Adrenal gland (tissue), 9 donors: ENCODE measurements at regions not wholly inside any gene's neighbourhood (a gene's known extent, or its start where the extent isn't known, plus 50 kb on each side); places are given as distances from the start of the nearest gene placed in this dataset.

Source experiments
- DNase-seq, 7 donors: peaks; one replicate each; pipeline ENCODE4 v3.0.0-alpha.2; 2019 to 2020
- H3K27ac ChIP-seq, 5 donors: fragments of 200-600 bp; sonication (generic) in 4 of 5; 1 replicate in 3 of 5; 2 replicates in 2 of 5; pipeline versions ENCODE4 v1.5.1 to v1.8.0; 2016 to 2020; ENCODE audit warnings: mild to moderate bottlenecking in 1 of 5
- H3K27me3 ChIP-seq: fragments of 200-600 bp; 2 replicates; pipeline ENCODE4 v1.8.0; 2021
- H3K36me3 ChIP-seq, 2 donors: fragments of 200-600 bp; replicated peaks in 1 of 2; 1 replicate in 1 of 2; 2 replicates in 1 of 2; pipeline versions ENCODE4 v1.5.1 to v1.8.0; 2018 to 2022
- H3K4me1 ChIP-seq, 2 donors: fragments of 200-600 bp; replicated peaks in 1 of 2; 1 replicate in 1 of 2; 2 replicates in 1 of 2; pipeline versions ENCODE4 v1.5.1 to v1.8.0; 2018 to 2021
- H3K4me3 ChIP-seq, 4 donors: fragments of 200-600 bp; sonication (generic) in 3 of 4; one replicate each; pipeline ENCODE4 v1.5.1; 2016 to 2018
- H3K9me3 ChIP-seq, 3 donors: fragments of 200-600 bp; sonication (generic) in 1 of 3; replicated peaks in 1 of 3; 1 replicate in 2 of 3; 2 replicates in 1 of 3; pipeline versions ENCODE4 v1.5.1 to v1.8.0; 2016 to 2021
- POLR2A ChIP-seq, 2 donors: fragments of 450-650 bp; IDR thresholded peaks; one replicate each; pipeline ENCODE4 v1.6.1; 2017; ENCODE audit warnings: antibody characterized with exemption in 2 of 2, mild to moderate bottlenecking in 2 of 2, moderate library complexity in 1 of 2
- WGBS, 4 donors: extraction: QIAGEN DNeasy Blood & Tissue Kit in 2 of 4; methylation state at CpG; one replicate each; pipeline versions ENCODE4 v1.1.5 to v1.1.7; 2013 to 2017; 5-methylcytosine and 5-hydroxymethylcytosine counted together
- intact Hi-C, 2 donors: fragments of 100-400 bp; cut with DNase I; formaldehyde crosslinking; loops; one replicate each; pipeline versions ENCODE4 v1.14.1 to v1.15.0; 2022 to 2023
- TF ChIP-seq, protein P1 (sequence below), 6 experiments: fragments of 450-650 bp in 4 of 6; fragments of 200-600 bp in 2 of 6; sonication (generic) in 1 of 6; IDR thresholded peaks; 1 replicate in 5 of 6; 2 replicates in 1 of 6; pipeline versions ENCODE4 v1.5.1 to v1.8.0; 2016 to 2021; ENCODE audit warnings: antibody characterized with exemption in 6 of 6, mild to moderate bottlenecking in 2 of 6, moderate library complexity in 1 of 6
- donor health status: healthy with polysubstance abuse.
- donor health status: Bipolar disorder and iron deficiency.
- donor health status: DM: yes; HTN: yes; CAD: no.
- donor health status: DM: no; HTN: no; CAD: no.
- donor health status: DM: no; HTN: no; CAD: no.

DNA sequence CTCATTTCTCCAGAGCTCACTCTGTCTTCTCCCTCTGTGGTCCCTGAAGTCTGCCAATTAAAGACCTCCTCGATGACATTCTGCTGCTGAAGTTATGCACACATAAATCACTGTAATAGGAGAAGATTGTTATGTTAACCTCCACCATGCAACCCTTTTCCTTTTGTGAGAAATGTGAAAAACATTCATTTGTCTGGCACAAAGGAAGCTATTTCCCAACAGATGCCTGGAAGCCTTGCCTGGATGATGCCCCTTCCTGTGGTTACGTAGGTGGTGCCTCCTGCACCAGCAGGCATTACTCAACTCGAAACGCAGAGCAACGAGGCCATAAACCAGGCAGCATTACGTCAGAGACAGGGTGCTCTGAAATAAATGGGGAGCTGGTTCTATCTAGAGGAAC, 327.4 kb upstream of the ZNF507 start:
- TF ChIP-seq, protein P1, sequence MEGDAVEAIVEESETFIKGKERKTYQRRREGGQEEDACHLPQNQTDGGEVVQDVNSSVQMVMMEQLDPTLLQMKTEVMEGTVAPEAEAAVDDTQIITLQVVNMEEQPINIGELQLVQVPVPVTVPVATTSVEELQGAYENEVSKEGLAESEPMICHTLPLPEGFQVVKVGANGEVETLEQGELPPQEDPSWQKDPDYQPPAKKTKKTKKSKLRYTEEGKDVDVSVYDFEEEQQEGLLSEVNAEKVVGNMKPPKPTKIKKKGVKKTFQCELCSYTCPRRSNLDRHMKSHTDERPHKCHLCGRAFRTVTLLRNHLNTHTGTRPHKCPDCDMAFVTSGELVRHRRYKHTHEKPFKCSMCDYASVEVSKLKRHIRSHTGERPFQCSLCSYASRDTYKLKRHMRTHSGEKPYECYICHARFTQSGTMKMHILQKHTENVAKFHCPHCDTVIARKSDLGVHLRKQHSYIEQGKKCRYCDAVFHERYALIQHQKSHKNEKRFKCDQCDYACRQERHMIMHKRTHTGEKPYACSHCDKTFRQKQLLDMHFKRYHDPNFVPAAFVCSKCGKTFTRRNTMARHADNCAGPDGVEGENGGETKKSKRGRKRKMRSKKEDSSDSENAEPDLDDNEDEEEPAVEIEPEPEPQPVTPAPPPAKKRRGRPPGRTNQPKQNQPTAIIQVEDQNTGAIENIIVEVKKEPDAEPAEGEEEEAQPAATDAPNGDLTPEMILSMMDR (IDR thresholded peaks at IDR 0.05), result no peak
- TF ChIP-seq POLR2A (IDR thresholded peaks at IDR 0.05), result no peak
- Histone ChIP-seq H3K27me3 (no peaks in the 10 kb centered on the region), H3K36me3 (no peaks in the 10 kb centered on the region), H3K4me3 (no peak overlapping the region), H3K9me3 (no peaks in the 10 kb centered on the region), H3K27ac (peak overlapping the region in 3 of 5 donors; percentile 46 to 82 (median 48)), H3K4me1 (no peaks in the 10 kb centered on the region)
- 14 to 31% (median 17%) methylated on average over 6 of the region's 6 CpGs for WGBS, 4 donors
- peak; percentile 25 to 89 (median 77) for DNase-seq
- intact Hi-C loops, result no loop called here

DNA sequence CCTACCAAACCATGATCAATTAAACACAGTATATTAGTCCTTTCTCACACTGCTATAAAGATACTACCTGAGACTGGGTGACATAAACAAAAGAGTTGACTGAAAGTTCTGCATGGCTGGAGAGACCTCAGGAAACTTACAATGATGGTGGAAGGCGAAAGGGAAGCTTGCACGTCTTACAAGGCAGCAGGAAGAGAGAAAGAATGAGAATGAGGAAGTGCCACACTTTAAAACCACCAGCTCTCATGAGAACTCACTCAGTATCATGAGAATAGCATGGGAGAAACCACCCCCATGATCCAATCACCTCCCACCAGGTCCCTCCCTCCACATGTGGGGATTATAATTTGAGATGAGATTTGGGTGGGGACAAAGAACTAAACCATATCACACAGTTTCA, 324.9 kb upstream of the ZNF507 start:
- Histone ChIP-seq H3K4me3 (no peak overlapping the region), H3K27me3 (no peaks in the 10 kb centered on the region), H3K4me1 (no peaks in the 10 kb centered on the region), H3K27ac (no peak overlapping the region), H3K36me3 (no peaks in the 10 kb centered on the region), H3K9me3 (no peaks in the 10 kb centered on the region)
- intact Hi-C loops, result no loop called here
- TF ChIP-seq, protein P1 (IDR thresholded peaks at IDR 0.05), result no peak
- no peak for TF ChIP-seq POLR2A (IDR thresholded peaks at IDR 0.05)
- WGBS, 4 donors, result 77 to 89% (median 88%) methylated on average over 2 of the region's 2 CpGs
- DNase-seq, result no peak

GRCh38 chr19:32022044-32022640, 323.3 kb upstream of the ZNF507 start:
- no peaks in the 10 kb centered on the region for H3K27me3 ChIP-seq
- no peak for DNase-seq
- no peaks in the 10 kb centered on the region for H3K9me3 ChIP-seq
- no peaks in the 10 kb centered on the region for H3K4me1 ChIP-seq
- H3K36me3 ChIP-seq, result no peaks in the 10 kb centered on the region
- 58 to 79% (median 72%) methylated on average over 9 of the region's 9 CpGs for WGBS, 4 donors
- peak overlapping the region in 1 of 5 donors; percentile 1 for H3K27ac ChIP-seq
- intact Hi-C loops, result no loop called here
- no peak overlapping the region for H3K4me3 ChIP-seq
- no peak for TF ChIP-seq POLR2A (IDR thresholded peaks at IDR 0.05)
- TF ChIP-seq, protein P1 (IDR thresholded peaks at IDR 0.05), result no peak

DNA sequence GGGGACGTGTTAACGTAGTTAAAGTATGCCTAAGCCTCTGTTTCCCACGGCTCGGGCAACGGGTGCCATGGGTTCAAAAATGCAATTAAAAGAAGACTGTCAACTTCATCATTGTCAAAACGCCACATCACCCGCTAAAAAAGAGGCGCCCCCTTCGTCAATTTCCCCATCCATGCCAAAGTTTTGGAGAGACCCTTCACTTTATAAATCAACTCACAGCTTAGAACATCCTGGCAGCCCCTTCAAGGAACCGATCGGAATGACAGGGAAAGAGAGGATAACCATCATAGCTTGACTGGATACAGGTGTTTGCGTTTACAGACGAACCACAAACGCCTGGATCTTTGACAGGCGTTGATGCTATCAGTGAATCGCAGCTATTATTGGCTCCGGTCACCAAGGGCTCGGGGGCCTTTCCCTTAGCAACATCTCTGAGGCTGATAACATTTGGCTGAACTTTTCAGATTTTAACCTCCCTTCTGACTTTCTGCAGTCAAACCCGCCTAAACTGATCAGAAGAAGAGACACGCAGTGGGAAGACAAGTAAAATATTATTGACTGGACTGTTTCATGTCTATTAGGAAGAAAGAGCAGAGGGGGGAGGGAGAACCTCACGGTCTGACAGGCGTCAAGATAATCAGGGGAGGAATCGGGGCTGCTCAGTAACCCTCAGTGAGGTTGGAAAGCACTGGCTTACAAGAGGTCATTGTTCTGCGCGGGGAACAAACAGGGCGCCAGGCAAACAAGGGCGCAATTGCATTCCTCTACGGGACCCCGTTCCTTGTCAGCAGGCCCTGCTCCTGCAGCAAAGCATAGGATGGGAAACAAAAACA, 322.5 kb upstream of the ZNF507 start:
- DNase-seq, result no peak
- Histone ChIP-seq H3K27me3 (no peaks in the 10 kb centered on the region), H3K4me3 (no peak overlapping the region), H3K4me1 (no peaks in the 10 kb centered on the region), H3K9me3 (no peaks in the 10 kb centered on the region), H3K27ac (peak overlapping the region in 1 of 5 donors; percentile 32), H3K36me3 (no peaks in the 10 kb centered on the region)
- TF ChIP-seq, protein P1 (IDR thresholded peaks at IDR 0.05), result no peak
- WGBS, 4 donors, result 62 to 65% (median 63%) methylated on average over 29 of the region's 29 CpGs
- intact Hi-C loops, result no loop called here
